HG03064 (cell line): ENCODE measurements at regions not wholly inside any gene's neighbourhood (a gene's known extent, or its start where the extent isn't known, plus 50 kb on each side); places are given as distances from the start of the nearest gene placed in this dataset.

ENCODE experiments used
- ATAC-seq: cut with Tn5 transposase; IDR thresholded peaks from one replicate; pipeline ENCODE4 v1.9.1; 2021; ENCODE audit warnings: low read depth; ENCODE audit not compliant: unreplicated experiment

- ATAC-seq: no peak
These were observed 554.5 kb downstream of the AACS start for GRCh38 chr12:125619723-125620122.

GRCh38 chr12:125633686-125634085 lies 568.5 kb downstream of the AACS start:
- ATAC-seq: no peak

- no peak for ATAC-seq
These were observed 569.6 kb downstream of the AACS start for GRCh38 chr12:125634813-125635212.

DNA sequence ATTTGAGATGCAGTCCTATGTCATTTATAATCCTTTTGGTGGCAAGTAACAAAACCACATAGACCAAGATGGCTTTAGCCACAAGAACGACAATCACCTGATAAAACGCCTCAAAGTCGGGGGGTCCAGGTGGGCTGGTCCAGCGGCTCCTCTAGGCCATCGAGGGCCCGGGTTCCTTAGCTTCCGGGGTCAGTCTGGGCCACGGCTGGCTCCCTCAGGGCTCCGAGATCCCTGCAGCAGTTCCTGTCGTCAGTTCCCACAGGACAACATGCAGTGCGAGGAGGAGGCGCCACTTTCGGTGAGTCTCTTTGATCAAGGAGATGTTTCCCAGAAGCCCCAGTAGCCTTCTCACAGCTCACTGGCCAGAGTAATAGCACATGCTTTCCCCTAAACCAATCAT lies 574.6 kb downstream of the AACS start:
- no peak for ATAC-seq

DNA sequence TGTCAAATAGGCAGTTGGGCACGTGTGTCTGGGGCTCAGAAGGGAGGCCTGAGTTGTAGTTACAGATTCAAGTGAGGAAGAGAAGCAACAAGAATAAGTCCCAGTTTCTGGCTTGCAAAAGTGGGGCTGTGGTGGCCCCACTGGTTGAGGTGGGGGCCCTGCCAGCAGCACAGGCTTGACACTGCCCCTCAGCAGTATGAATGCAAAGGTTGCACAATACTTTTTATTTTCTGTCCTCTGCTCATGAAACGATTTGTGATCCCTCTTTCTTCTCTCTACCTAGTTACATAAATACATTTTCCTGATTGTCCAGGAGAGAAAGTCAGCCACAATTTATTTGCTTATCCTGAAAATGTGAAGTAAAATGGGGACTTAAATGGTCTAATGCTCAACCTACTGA lies 577.8 kb downstream of the AACS start:
- ATAC-seq: no peak

DNA sequence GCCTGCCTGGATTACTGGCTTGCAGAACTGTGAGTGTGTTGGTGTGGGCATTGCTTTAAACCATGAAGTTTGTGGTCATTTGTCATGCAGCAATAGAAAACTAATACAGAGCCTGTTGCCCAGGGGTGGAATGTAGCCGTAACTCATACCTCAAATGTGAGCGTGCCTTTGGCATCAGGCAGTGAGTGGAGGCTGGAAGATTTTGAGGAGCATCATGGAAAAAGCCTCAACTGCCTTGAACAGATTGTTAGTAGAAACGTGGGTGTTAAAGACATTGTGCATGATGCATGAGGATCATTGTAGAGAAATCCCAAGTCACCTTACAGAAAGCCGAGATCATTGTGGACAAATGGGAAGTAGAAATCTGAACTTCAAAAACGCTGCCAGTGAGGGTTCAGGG lies 580.5 kb downstream of the AACS start:
- no peak for ATAC-seq

GRCh38 chr12:125650587-125650986 lies 585.4 kb downstream of the AACS start:
- ATAC-seq: no peak

DNA sequence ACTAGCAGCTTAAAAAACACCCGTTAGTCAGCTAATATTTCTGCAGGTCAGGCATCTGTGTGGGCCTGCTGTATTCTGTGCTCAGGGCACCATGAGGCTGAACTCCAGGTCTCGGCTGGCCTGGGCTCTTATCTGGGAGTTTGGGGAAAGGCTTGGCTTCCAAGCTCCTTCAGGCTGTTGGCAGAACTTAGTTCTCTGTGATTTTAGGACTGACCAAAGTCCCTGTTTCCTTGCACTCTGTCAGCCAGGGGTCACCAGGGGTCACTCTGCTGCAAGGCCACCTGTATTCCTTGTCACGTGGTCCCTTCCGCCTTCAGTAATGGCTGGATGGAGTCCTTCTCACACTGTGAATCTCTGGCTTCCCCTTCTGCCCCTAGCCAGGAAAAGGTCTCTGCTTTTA lies 586.4 kb downstream of the AACS start:
- ATAC-seq: no peak

DNA sequence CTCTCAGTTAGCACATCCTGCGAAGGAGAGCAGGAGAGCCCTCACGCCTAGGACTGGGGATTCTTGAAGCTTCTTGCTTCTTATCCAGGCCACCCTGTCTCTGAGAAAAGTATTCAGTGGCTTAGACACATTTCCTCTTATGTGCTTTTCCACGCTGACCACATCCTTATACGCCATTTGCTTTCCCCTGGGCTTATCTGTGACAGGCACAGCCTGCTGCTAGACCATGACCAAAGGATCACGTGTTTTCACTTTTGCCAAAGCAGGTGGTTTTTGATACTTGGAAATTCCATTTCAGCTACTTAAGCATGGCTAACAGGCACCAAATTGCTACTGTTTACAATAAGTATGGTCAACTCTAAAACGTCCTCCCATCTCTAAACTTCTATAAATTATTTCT lies 587.4 kb downstream of the AACS start:
- ATAC-seq: no peak

DNA sequence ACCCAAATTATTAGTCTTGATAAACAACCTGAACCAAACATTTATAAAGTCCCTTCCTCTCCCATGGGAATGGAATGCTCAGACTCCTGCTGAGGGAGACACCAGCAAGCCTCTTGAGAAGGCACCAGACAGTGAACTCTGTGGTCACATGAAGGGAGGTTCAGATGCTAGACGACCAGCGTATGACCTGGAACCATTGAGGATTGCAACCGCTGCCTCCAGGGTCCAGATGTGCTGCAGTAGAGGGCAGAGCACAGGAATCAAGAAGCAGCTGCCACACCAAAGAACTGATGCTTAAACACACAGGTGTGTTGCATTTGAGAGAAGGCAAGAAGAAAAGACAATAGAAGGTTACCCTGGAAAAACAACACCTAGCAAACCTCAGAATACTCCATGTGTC lies 592.4 kb downstream of the AACS start:
- no peak for ATAC-seq

GRCh38 chr12:125674554-125675338 lies 609.5 kb downstream of the AACS start:
- ATAC-seq: no peak

GRCh38 chr12:125676366-125676765 lies 611.1 kb downstream of the AACS start:
- ATAC-seq: no peak

DNA sequence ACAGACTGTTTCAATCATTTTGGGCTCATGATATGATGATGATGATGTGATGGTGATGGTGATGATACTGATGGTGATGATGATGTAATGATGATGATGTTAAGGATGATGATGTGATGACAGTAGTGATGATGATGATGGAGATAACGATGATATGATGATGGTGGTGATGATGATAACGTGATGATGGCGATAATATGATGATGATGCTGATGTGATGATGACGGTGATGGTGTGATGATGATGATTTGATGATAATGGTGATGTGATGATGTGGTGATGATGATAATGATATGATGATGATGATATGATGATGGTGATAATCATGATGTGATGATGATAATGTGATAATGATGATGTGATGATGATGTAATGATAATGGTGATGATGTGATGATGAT lies 612.6 kb downstream of the AACS start:
- ATAC-seq: no peak

DNA sequence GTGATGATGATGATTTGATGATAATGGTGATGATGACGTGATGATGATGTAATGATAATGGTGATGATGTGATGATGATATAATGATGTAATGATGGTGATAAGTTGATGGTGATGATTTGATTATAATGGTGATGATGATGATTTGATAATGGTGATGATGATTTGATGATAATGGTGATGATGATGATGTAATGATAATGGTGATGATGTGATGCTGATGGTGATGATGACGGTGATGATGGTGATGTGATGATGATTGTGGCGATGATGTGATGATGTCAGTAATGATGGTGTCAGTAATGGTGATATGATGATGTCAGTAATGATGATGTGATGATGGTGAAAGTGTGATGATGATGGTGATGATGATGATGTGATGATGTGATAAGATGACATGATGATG lies 613.4 kb downstream of the AACS start:
- no peak for ATAC-seq

DNA sequence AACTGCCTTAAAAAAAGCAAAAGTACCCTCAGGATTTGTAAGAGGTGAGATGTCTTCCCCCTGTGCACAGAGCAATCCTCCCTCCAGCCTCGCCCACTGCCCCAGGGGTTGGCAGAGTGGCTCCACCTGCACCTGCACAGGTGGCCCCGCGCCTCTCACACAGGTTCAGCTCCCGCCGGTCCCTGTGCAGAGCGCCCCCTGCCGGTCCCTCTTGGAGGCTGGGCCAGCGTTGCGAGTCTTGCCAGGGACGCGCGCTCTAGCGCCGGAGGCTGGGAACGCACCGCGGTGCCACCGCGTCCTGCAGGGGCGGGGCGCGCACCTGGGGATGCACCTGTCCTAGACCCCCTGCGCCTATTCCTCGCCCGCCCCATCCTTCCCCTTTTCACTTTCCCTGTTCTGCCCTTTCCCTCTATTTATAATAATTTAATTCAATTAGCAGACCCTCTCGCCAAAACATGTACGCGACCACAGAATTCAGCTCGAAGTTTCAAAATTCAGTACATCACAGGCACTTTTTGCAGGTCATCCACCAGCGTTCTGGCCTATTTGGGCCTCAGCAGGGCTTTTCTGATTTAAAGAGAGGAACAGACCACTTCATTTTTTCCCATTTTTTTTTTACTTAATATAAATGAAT lies 618.6 kb downstream of the AACS start:
- no peak for ATAC-seq

GRCh38 chr12:125684968-125685790 lies 619.9 kb downstream of the AACS start:
- ATAC-seq: no peak

GRCh38 chr12:125685915-125686314 lies 620.7 kb downstream of the AACS start:
- no peak for ATAC-seq

DNA sequence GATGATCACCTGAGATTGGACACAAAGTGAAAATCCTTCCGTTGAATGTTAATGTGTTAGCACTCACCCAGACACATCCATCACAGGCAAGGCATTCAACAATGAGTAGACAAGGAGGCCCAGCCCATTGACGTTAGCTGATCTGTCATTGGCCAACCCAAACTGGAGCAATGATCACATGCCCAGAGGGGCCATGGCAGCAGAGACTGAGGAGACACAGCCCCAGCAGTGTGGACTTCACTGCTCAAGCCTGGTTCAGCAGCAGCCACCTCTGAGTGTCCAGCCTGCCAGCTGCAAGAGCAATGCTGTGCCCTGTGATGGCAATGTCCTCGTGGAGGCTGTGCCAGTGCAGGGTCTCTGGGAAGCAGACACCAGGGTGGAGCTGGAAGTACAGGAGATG lies 622.2 kb downstream of the AACS start:
- no peak for ATAC-seq

GRCh38 chr12:125687820-125688219 lies 622.6 kb downstream of the AACS start:
- no peak for ATAC-seq

GRCh38 chr12:125688223-125688622 lies 623.0 kb downstream of the AACS start:
- ATAC-seq: no peak

- no peak for ATAC-seq
These were observed 623.6 kb downstream of the AACS start for GRCh38 chr12:125688881-125689280.
